ELR (cell line): ENCODE measurements at regions not wholly inside any gene's neighbourhood (a gene's known extent, or its start where the extent isn't known, plus 50 kb on each side); places are given as distances from the start of the nearest gene placed in this dataset.

Experiments
- DNase-seq: peaks from one replicate; pipeline ENCODE4 v3.0.0-alpha.2; 2015; ENCODE audit warnings: low read depth

- no peak for DNase-seq
These were observed 51.7 kb upstream of the TBX18 start for GRCh38 chr6:84815896-84816735.
